ENCODE measurements at regions not wholly inside any gene's neighbourhood (a gene's known extent, or its start where the extent isn't known, plus 50 kb on each side); places are given as distances from the start of the nearest gene placed in this dataset.
A peak's percentile ranks its signal among the peaks of the same experiment; 100 is the strongest.
"Not testable (repeated sequence)": the region's sequence is repeated elsewhere in the genome, so short reads cannot be mapped to it uniquely, and the experiment has no call there.

DNA sequence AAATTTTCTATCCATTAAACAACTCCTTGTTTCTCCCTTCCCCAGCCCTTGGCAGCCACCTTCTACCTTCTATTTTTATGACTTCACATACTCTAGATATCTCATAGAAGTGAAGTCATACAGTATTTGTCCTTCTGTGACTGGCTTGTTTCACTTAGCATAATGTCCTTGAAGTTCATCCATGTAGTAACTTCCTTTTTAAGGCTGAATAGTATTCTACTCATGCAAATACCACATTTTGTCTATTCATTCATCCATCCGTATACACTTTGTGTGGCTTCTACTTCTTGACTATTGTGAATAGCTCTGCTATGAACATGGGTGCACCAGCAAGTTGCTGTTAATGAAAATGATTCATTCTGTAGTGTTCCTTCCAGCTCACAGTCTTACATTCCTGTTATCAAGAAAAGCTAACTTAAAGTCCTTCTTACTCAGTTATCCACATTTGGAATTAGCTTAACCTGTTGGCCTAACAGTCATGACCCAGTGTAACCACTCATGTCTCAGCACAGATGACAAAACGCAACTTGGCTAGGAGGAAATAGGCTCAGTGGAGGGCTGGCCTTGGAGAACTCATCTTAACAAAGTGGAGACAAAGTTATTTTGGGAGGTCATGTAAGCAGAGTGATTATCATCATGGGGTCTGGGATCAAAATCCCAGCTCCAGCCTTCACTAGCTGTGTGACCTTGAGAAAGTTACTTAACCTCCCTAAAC, 129.7 kb upstream of the MAP3K1 start:
- no peak for DNase-seq

DNA sequence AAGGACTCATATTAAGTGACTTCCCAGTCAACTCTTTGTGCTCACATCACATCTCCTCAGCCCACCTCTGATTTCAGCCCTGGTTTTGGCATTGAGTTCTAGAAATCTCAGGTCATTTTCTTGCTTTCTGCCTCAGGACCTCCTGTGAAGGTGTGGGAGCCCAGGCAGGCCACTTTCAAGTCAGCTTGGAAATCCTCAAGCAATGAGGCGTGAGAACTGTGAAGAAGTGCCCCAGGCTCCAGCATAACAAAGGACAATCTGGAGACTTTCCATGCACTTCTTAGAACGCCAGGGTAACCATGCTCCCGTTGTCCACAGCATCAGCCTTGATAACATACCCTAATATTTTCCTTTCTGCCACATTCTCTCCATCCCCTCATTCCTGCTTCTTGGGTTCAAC, 131.2 kb upstream of the MAP3K1 start:
- no peak for DNase-seq

DNA sequence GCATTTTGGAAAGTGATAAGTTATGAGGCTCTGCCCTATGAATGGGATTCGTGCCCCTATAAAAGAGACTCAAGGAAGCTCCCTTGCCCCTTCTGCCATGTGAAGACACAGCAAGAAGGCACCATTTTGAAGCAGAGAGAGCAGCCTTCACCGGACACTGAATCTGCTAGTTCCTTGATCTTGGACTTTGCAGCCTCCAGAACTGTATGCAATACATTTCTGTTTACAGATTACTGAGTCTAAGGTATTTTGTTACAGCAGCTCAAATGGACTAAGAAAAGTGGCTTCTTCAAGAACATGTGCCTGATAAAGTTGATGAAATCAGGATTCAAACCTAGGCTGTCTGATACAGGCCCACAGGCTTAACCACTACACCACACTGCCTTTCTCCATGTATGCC, 131.6 kb upstream of the MAP3K1 start:
- DNase-seq = no peak

DNA sequence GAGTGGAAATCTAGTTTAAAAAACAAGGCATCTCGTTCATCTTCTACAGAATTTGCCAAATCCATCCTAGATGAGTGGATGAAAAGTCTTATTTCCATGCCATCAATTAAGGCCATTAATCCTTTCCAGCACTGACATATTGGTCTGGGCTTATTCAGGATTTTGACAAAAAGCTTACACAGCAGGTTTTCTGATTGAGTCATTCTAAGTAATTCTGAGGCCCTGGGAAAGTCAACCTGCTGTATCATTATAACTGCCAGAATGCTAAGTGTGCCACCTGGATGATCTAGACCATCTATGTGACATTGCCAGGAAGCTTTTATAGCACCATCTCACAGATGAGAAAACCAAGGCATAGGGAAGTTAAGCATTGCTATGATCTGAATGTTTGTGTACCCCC, 132.1 kb upstream of the MAP3K1 start:
- DNase-seq = no peak

DNA sequence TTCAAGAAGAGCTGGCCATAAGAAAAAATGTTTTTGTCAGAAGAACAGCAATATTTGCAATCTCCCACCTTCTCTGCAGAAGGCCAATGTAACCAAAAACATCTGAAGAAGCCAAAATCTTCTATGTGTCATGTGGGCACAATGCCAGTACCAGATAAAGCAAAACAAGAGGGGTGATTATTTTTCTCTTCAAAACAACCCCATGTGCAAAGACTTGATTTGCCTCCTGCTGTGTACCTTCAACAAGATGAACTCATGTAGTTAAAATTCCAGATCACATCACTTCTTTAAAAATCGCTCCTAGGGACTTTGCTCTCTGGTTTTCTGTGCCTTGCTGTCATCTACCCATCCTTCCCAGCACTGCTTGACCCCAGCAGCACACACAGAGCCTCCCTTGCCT, 134.0 kb upstream of the MAP3K1 start:
- no peak for DNase-seq

DNA sequence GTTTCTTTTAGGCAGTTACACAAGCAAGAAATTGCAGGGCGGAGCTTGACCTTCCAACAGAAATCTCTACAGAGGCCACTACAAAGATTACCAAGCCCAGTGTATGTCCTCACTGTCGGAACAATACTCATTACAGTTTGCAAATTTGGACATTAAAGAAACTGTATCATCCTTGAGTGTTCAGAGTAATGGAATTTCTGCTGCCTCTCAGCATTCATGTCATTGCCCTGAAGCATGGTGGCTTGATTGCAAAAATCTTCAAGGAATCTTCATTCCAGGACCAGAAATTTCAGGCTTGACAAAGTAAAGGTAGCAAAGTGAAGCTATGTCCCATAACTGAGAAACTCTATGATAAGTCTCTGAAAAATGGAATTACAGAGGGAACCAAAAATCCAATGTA, 134.6 kb upstream of the MAP3K1 start:
- DNase-seq = no peak

DNA sequence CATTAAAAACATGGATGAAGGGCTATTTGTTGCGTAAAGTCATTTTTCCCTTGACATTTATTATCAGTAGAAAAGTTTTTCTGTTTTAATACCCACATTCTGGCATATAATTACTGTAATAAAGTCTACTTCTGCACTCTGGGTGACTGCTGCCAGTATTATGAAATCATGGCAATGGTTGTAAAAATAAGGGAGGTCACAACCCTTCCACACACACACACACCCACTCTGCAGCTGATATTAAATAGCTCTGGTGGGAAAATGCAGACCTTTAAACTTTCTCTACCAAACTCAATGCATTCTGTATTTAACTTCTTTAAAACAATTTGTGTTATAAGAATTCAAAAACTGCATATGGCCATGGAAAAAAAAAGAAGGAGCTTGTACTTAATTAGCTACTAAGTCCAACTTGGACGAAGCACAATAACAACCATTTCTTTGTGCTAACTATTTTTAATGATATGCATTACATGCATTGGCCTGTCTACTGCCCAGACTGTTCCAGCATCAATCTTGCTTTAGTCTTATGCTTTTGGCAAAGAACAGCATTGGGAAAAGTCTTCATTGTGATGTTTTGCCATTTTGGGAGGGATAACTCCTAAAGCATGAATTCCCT, 137.6 kb upstream of the MAP3K1 start:
- DNase-seq = no peak

DNA sequence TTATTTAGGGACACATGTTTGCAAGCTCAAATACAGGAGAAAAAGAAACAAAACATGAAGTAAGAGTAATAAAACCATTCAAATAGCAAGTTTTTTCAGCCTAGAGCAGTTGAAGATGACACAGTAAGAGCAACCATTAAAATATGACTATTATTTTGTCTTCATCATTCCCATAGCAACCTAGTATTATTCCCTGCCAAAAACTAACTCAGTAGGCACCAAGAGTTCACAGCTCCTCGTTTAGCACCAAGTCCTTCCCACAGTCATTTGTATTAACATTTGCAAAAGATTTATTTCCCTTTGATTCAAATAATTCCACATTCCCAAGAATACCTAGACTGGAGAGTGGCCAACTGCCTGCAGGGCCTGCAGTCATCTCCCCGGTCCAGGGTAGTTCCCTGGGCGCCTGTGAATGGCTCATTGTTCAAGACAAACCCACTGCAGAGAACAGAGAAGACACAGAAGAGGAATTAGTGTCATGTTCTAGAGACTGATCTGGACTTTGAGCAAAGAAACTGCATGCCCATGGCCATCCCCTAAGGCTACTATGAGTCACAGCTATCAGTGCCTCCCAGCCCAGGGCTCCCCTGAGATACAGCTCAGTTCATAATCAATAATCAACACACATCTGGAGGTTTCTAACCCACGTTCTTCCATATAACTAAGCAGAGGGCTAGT, 139.1 kb upstream of the MAP3K1 start:
- no peak for DNase-seq

DNA sequence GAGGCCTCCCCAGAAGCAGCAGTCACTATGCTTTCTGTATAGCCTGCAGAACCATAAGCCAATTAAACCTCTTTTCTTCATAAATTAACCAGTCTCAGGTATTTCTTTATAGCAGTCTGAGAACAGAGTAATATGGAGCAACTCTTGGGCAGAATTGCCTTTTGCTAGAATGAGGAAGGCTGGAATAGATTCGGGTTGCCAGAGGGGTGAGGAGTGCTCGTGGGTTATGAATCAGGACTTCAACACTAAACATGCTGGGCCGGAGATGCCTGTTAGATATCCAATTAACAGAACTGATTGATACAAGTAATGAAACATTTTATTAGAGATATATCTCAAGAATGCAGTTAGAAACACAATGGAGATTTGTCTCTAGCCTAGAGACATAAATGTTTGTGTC, 140.9 kb upstream of the MAP3K1 start:
- DNase-seq = no peak

DNA sequence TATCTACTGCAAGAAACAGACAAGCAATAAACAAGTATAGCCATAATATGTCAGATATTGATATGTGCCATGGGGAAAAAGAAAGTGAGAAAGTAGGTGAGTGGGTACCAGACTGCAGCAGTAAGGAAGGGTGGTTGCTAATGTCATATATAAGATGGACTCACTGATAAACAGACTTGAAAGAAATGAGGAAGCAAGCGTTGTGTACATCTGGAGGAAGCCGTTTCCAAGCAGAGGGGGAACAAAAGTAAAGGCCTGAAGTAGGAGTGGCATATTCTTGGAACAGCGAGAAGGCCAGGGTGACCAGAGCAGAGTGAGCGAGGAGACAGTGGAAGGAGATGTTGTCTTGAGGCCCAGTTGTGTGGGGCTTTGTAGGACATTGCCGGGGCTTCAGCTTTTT, 142.2 kb upstream of the MAP3K1 start:
- DNase-seq = no peak

DNA sequence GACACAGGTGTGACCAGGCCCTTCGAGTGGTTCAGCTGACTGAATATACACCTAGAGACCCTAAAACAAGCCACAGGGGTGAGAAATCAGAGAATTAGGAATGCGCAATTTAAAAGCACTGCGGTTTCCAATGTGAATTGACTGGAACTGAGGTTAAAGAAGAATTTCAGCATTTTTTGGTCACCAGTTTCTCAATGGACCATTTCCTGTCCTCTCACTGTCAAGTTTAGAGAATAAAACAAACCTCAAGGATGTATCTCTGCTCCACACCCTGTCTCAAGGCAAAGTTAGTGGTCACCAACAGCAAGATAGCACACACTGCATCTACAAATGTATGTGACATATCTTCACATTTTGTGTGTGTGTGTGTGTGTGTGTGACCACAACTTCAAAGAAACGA, 143.8 kb upstream of the MAP3K1 start:
- no peak for DNase-seq

DNA sequence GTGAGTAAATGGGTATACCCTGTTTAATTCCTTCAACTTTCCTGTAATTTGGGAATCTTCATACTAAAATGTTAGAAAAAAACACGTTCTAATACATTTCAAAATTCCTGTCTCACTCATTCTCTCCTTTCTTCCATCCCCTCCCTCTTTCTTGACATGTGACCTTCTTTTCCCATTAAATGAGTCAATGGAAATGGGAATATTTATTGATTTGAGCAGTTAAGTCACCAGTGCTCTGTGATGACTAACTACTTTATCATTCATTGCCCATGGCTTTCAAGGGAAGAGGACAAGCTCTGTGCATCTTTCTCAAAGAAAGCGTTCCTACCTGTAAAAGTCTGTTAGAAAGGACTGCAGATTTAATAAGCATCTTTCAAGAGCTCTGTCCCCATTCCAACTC, 144.4 kb upstream of the MAP3K1 start:
- DNase-seq = no peak

DNA sequence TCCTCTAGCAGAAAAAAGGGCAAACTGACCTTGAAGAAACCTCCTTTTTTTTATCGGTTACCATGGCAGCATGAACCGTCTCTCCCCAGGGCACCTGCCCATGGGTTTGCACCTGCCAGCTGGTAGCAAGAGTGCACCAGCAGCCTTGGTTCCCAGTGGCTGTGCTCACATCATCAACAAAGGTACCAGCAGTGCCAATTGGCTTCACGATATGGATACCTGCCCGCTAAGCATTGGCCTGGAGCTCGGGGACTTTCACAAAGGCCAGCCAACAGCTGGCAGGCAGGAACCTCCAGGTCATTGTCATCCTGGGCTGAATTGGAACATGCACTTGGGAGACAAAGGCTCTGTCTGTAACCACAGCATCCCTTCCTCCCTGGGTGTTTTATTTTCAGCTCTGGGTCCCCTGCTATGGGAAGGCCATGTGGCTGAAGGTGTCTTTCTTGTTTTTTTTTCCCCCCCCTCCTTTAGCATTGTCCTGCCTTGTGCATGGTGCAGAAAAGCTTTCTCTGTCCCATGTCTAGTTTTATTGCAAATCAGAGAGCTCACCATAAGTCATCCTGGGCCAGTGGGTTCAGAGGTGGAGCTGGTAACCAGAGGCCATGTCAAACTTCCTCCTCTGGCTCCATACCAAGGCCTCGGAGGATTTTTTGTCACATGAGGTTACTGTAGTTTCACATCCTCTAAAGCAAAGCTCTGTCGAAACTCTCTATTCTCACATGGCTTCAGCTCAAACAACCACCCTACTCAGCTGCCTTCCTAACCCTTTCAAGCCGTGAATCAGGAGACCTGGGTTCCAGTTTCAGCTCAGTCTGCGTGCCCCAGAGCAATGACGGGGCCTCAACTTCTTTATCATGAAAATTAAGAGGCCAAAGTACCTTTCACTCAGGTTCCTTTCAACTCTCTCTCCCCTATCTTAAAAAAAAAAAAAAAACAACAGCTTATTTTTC, 145.5 kb upstream of the MAP3K1 start:
- peak; percentile 11 for DNase-seq

DNA sequence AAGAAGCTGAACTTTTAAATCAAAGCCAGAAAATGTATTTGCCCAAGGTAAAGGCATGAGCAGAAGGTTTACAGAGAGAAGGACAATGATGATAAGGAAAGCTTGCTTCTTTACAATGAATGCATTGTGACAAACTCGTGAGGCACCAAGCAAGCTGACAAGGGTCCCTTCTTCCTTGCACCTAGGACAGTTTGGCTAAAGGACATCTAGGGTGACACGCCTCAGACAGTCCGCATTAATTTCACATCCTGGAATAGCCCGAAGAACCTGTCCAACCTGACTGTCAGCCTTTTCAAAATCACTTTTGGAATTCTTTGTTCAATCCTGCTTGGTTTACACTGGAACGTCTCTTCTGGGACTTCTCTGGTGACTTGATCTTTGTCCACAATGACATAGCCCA, 146.4 kb upstream of the MAP3K1 start:
- no peak for DNase-seq

DNA sequence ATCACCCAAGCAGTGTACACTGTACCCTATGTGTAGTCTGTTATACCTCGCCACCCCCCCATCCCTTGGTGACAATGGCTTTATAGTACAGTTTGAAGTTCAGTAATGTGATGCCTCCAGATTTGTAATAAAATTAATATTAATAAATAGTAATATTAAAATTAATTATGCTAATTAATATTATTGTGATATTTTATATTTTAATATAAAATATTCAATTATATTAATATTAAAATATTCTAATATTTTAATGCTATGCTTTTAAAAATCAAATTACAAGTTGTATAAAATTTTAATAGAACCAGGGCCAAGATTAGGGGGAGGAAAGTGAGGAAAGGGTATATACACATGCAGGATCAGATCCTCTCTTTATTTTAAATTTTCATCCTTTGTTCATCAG, 147.7 kb upstream of the MAP3K1 start:
- DNase-seq = no peak

DNA sequence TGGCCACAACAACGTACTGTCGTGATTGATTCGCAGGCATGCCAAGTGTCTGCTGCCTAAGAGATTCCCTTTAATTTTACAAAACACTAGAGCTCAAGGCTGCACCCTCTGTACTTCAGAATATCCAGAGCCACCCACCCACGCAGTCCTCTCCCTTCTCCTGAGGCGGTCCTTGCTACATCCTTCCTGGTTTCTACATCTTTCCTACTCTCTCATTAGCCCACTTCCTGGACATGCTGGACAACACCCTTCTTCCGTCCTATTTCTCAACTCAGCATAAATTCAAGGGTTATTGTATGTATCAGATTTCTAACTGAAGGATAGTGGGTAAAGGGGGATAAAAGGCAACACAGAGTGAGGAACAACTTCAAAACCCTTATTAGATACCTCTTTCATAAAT, 148.4 kb upstream of the MAP3K1 start:
- no peak for DNase-seq

DNA sequence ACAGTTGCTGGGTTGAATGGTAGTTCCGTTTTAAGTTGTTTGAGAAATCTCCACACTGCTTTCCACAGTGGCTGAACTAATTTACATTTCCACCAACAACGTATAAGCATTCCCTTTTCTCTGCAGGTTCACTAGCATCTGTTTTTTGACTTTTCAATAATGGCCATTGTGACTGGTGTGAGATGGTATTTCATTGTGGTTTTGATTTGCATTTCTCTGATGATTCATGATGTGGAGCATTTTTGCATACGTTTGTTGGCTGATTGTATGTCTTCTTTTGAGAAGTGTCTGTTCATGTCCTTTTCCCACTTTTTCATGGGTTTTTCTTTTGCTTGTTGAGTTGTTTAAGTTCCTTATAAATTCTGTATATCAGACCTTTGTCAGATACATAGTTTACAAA, 150.2 kb upstream of the MAP3K1 start:
- not testable (repeated sequence) for DNase-seq

DNA sequence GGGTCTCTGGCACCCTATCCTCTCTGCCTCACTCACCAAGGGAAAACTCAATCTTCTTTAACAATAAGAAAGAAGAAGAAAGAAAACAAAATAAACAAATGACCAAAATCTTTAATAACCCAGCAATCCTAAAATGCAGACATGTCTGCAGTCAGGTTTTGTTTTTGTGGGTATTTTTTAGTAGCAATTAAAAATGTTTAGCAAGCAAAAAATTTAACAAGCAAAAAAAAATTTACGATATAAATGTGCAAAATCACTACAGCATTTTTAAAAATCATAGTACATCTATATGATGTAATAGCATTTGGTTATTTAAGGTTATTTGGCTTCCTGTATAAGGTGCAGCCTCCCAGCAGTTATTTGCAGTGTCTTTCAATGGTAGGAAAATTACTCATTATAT, 151.3 kb upstream of the MAP3K1 start:
- DNase-seq = no peak

DNA sequence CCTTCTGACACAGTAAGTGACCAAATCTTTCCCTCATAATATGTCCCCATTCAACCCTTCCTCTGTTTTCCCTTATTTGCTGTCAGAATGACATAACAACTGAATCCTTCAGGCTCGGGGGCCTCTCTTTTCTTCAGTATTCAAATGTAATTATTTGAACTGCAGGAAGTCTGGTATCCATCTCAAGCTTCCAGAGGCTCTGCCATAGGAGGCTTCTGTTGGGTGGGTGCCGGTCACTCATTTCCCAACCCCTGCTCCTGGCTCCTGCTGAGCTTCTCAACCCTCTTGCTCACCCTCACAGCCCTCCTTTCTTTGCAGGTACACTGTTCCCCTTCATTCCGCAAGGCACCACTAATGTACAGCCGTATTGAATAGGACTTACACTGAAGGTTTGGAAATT, 151.8 kb upstream of the MAP3K1 start:
- DNase-seq = no peak

DNA sequence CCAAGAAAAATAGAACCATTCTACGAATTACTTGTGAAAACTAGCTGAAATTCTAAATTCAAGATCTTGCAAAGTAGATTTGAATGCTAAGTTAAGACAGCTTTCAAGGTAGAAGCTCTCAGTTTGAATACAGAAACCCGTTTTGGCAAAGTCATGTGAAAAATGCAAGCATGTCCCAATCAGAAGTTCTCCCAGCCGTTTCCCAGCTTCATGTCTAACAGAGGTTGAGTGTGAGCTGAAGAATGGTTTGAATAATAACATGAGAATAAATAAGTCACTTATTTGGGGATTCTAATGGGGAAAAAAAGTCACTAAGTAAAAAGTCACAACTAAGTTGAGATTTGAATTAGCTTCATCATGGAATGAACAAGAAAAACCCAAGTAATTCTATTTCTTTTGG, 152.5 kb upstream of the MAP3K1 start:
- no peak for DNase-seq

DNA sequence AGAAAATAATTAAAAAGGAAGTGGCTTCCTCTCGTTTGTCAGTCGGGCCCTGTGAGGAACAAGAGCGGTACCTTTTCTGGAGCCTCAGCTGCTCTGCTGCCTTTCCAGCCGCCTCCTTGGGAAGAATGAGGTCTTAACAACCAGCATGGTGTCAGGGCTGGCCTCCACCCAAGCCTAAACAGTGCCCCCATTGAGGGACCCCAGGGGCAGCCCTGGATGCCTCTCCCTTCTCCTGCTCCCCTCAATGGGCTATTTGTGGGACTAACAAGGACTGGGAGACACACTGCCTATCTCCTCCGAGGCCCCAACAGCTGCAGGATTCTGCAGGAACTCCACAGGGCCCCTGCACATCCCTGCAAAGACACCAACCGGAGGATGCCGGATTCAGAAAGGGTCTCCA, 155.4 kb upstream of the MAP3K1 start:
- DNase-seq = no peak

DNA sequence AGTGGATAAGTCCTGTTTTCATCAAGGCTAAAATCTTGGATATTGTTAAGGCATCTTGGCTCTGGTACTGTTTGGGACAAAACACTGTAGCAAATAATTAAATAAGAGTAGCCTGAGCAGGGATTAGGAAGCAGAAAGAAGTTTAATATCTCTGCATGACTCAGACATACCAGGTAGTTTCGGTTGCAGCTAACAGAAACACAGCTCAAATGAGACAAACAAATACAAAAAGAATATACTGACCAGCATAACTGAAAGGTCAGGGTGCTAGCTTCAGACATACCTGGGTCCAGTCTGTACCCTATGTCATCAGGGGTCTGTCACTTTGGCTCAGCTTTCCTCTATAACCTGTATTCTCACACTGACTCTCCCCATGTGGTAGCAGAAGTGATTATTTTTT, 156.4 kb upstream of the MAP3K1 start:
- no peak for DNase-seq

Measured in DMS79 (cell line).